ENCODE measurements at regions not wholly inside any gene's neighbourhood (a gene's known extent, or its start where the extent isn't known, plus 50 kb on each side); places are given as distances from the start of the nearest gene placed in this dataset.

- 76 to 79% methylated on average over 5 of the region's 5 CpGs for WGBS, 2 donors
- Histone ChIP-seq H3K27ac (ENCODE audit: low read depth in 1 of 2, low read length in 1 of 2) (no peak overlapping the region), H3K9ac (ENCODE audit: insufficient read depth in 1 of 2, low read length in 2 of 2) (no peak overlapping the region), H3K36me3 (ENCODE audit: control insufficient read depth in 4 of 4, insufficient read depth in 4 of 4, low read length in 4 of 4) (no peaks in the 10 kb centered on the region), H3K4me1 (ENCODE audit: control insufficient read depth in 5 of 5, insufficient read depth in 5 of 5, low read length in 5 of 5) (peaks cover 0 to 13% (median 2%) of the 10 kb centered on the region in 5 donors), H3K27me3 (ENCODE audit: control insufficient read depth in 3 of 3, insufficient read depth in 3 of 3, low read length in 2 of 3) (no peaks in the 10 kb centered on the region), H3K4me3 (no peak overlapping the region), H3K9me3 (ENCODE audit: control insufficient read depth in 4 of 4, insufficient read depth in 3 of 4, low read length in 3 of 4) (peaks cover 0 to 2% (median 0%) of the 10 kb centered on the region in 4 donors)
- no peak for TF ChIP-seq CTCF (IDR thresholded peaks at IDR 0.05; ENCODE audit: control extremely low read depth, extremely low read depth)
- DNase-seq (no peak), ATAC-seq (ENCODE audit: insufficient read depth, low FRiP score) (no peak)
These were observed 329.7 kb upstream of the SNX7 start for GRCh38 chr1:98331718-98332311.

GRCh38 chr1:98331243-98331642, 330.3 kb upstream of the SNX7 start:
- Histone ChIP-seq H3K4me1 (ENCODE audit: control insufficient read depth in 5 of 5, insufficient read depth in 5 of 5, low read length in 5 of 5) (peaks cover 0 to 14% (median 3%) of the 10 kb centered on the region in 5 donors), H3K27me3 (ENCODE audit: control insufficient read depth in 3 of 3, insufficient read depth in 3 of 3, low read length in 2 of 3) (no peaks in the 10 kb centered on the region), H3K36me3 (ENCODE audit: control insufficient read depth in 4 of 4, insufficient read depth in 4 of 4, low read length in 4 of 4) (no peaks in the 10 kb centered on the region), H3K4me3 (no peak overlapping the region), H3K27ac (ENCODE audit: low read depth in 1 of 2, low read length in 1 of 2) (no peak overlapping the region), H3K9me3 (ENCODE audit: control insufficient read depth in 4 of 4, insufficient read depth in 3 of 4, low read length in 3 of 4) (peaks cover 0 to 2% (median 0%) of the 10 kb centered on the region in 4 donors), H3K9ac (ENCODE audit: insufficient read depth in 1 of 2, low read length in 2 of 2) (no peak overlapping the region)
- no peak for ATAC-seq (ENCODE audit: insufficient read depth, low FRiP score)
- no peak for DNase-seq
- 56 to 90% methylated on average over 3 of the region's 3 CpGs for WGBS, 2 donors
- TF ChIP-seq CTCF (IDR thresholded peaks at IDR 0.05; ENCODE audit: control extremely low read depth, extremely low read depth), result no peak

- no peak overlapping the region for H3K9ac ChIP-seq (ENCODE audit: insufficient read depth in 1 of 2, low read length in 2 of 2)
- no peak for DNase-seq
- no peaks in the 10 kb centered on the region for H3K27me3 ChIP-seq (ENCODE audit: control insufficient read depth in 3 of 3, insufficient read depth in 3 of 3, low read length in 2 of 3)
- no peak for ATAC-seq (ENCODE audit: insufficient read depth, low FRiP score)
- peaks cover 0 to 14% (median 3%) of the 10 kb centered on the region in 5 donors for H3K4me1 ChIP-seq (ENCODE audit: control insufficient read depth in 5 of 5, insufficient read depth in 5 of 5, low read length in 5 of 5)
- peaks cover 0 to 2% (median 0%) of the 10 kb centered on the region in 4 donors for H3K9me3 ChIP-seq (ENCODE audit: control insufficient read depth in 4 of 4, insufficient read depth in 3 of 4, low read length in 3 of 4)
- no peak overlapping the region for H3K4me3 ChIP-seq
- H3K36me3 ChIP-seq (ENCODE audit: control insufficient read depth in 4 of 4, insufficient read depth in 4 of 4, low read length in 4 of 4), result no peaks in the 10 kb centered on the region
- no peak overlapping the region for H3K27ac ChIP-seq (ENCODE audit: low read depth in 1 of 2, low read length in 1 of 2)
- no peak for TF ChIP-seq CTCF (IDR thresholded peaks at IDR 0.05; ENCODE audit: control extremely low read depth, extremely low read depth)
- 81 to 88% methylated on average over 3 of the region's 3 CpGs for WGBS, 2 donors
These were observed 331.3 kb upstream of the SNX7 start for GRCh38 chr1:98330224-98330623.

- no peak for TF ChIP-seq CTCF (IDR thresholded peaks at IDR 0.05; ENCODE audit: control extremely low read depth, extremely low read depth)
- H3K27me3 ChIP-seq (ENCODE audit: control insufficient read depth in 3 of 3, insufficient read depth in 3 of 3, low read length in 2 of 3), result no peaks in the 10 kb centered on the region
- DNase-seq (no peak), ATAC-seq (ENCODE audit: insufficient read depth, low FRiP score) (no peak)
- peaks cover 0 to 2% (median 0%) of the 10 kb centered on the region in 4 donors for H3K9me3 ChIP-seq (ENCODE audit: control insufficient read depth in 4 of 4, insufficient read depth in 3 of 4, low read length in 3 of 4)
- H3K4me1 ChIP-seq (ENCODE audit: control insufficient read depth in 5 of 5, insufficient read depth in 5 of 5, low read length in 5 of 5), result peaks cover 0 to 17% (median 5%) of the 10 kb centered on the region in 5 donors
- no peak overlapping the region for H3K27ac ChIP-seq (ENCODE audit: low read depth in 1 of 2, low read length in 1 of 2)
- H3K9ac ChIP-seq (ENCODE audit: insufficient read depth in 1 of 2, low read length in 2 of 2), result no peak overlapping the region
- no peak overlapping the region for H3K4me3 ChIP-seq
- H3K36me3 ChIP-seq (ENCODE audit: control insufficient read depth in 4 of 4, insufficient read depth in 4 of 4, low read length in 4 of 4), result no peaks in the 10 kb centered on the region
These were observed 332.7 kb upstream of the SNX7 start for GRCh38 chr1:98328855-98329254.
